Adrenal gland (tissue), 5 donors: ENCODE measurements at regions not wholly inside any gene's neighbourhood (a gene's known extent, or its start where the extent isn't known, plus 50 kb on each side); places are given as distances from the start of the nearest gene placed in this dataset.

Experiments used
- POLR2A ChIP-seq, 2 donors: fragments of 450-650 bp; IDR thresholded peaks; one replicate each; pipeline ENCODE4 v1.6.1; 2017; ENCODE audit warnings: antibody characterized with exemption in 2 of 2, mild to moderate bottlenecking in 2 of 2, moderate library complexity in 1 of 2
- TF ChIP-seq, protein P1 (sequence below), 6 experiments: fragments of 450-650 bp in 4 of 6; fragments of 200-600 bp in 2 of 6; sonication (generic) in 1 of 6; IDR thresholded peaks; 1 replicate in 5 of 6; 2 replicates in 1 of 6; pipeline versions ENCODE4 v1.5.1 to v1.8.0; 2016 to 2021; ENCODE audit warnings: antibody characterized with exemption in 6 of 6, mild to moderate bottlenecking in 2 of 6, moderate library complexity in 1 of 6
- donor health status: DM: no; HTN: no; CAD: no.

DNA sequence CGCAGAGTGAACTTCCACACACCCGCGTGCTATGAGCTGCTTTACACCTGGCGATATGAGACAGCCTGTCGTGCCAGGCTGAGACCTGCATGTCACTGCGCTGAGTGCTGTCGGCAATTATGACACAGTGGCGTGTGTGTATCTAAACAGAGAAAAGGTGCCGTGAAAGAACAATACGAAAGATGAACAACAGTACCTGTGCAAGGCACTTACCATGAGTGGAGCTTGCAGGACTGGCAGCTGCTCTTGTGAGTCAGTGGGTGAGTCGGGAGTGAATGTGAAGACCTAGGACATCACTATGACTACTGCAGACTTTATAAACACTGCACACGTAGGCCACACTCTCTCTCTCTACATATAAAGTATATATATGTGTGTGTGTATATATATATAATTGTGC is 68.5 kb upstream of the DUSP22 start:
- TF ChIP-seq, protein P1, sequence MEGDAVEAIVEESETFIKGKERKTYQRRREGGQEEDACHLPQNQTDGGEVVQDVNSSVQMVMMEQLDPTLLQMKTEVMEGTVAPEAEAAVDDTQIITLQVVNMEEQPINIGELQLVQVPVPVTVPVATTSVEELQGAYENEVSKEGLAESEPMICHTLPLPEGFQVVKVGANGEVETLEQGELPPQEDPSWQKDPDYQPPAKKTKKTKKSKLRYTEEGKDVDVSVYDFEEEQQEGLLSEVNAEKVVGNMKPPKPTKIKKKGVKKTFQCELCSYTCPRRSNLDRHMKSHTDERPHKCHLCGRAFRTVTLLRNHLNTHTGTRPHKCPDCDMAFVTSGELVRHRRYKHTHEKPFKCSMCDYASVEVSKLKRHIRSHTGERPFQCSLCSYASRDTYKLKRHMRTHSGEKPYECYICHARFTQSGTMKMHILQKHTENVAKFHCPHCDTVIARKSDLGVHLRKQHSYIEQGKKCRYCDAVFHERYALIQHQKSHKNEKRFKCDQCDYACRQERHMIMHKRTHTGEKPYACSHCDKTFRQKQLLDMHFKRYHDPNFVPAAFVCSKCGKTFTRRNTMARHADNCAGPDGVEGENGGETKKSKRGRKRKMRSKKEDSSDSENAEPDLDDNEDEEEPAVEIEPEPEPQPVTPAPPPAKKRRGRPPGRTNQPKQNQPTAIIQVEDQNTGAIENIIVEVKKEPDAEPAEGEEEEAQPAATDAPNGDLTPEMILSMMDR (IDR thresholded peaks at IDR 0.05), result no peak
- no peak for TF ChIP-seq POLR2A (IDR thresholded peaks at IDR 0.05)
